Cardiac muscle cell (in vitro differentiated cells and primary cell): ENCODE measurements at regions not wholly inside any gene's neighbourhood (a gene's known extent, or its start where the extent isn't known, plus 50 kb on each side); places are given as distances from the start of the nearest gene placed in this dataset.

ENCODE experiments used
- DNase-seq, 2 donors: peaks; one replicate each; pipeline versions ENCODE4 v3.0.0 to v3.0.0-alpha.2; 2010 to 2017; ENCODE audit warnings: low read depth in 1 of 2, low spot score in 1 of 2
- H3K27ac ChIP-seq: fragments of 200-600 bp; sonication (generic); 2 replicates; pipeline ENCODE4 v1.5.1; 2016
- H3K27me3 ChIP-seq: fragments of 200-600 bp; sonication (generic); 2 replicates; pipeline ENCODE4 v1.6.0; 2016; ENCODE audit warnings: control low read depth
- H3K36me3 ChIP-seq: fragments of 200-600 bp; sonication (generic); 2 replicates; pipeline ENCODE4 v1.5.1; 2016; ENCODE audit warnings: control low read depth
- H3K4me1 ChIP-seq: fragments of 200-600 bp; sonication (generic); 2 replicates; pipeline ENCODE4 v1.8.1; 2017; ENCODE audit warnings: low read depth, mild to moderate bottlenecking, mixed run types
- H3K4me3 ChIP-seq: fragments of 200-600 bp; sonication (generic); 2 replicates; pipeline ENCODE4 v1.5.1; 2016; ENCODE audit warnings: mild to moderate bottlenecking
- H3K9me3 ChIP-seq: fragments of 200-600 bp; sonication (generic); 2 replicates; pipeline ENCODE4 v1.5.1; 2017; ENCODE audit warnings: low read depth, mild to moderate bottlenecking, control low read depth
- CTCF ChIP-seq: IDR thresholded peaks from 2 replicates; pipeline ENCODE4 v1.5.1; 2012; ENCODE audit warnings: low read depth, mild to moderate bottlenecking, low read length

- H3K36me3 ChIP-seq: no peaks in the 10 kb centered on the region
- H3K4me3 ChIP-seq: no peak overlapping the region
- H3K27me3 ChIP-seq: no peaks in the 10 kb centered on the region
- DNase-seq: no peak
- H3K4me1 ChIP-seq: peaks cover 13% of the 10 kb centered on the region
- TF ChIP-seq CTCF: no peak
- H3K27ac ChIP-seq: no peak overlapping the region
- no peaks in the 10 kb centered on the region for H3K9me3 ChIP-seq
Observed at GRCh38 chr5:38638656-38639055, 82.2 kb upstream of the LIFR start.

- peaks cover 13% of the 10 kb centered on the region for H3K4me1 ChIP-seq
- peak in 1 of 2 donors; percentile 55 for DNase-seq
- H3K4me3 ChIP-seq: no peak overlapping the region
- H3K27ac ChIP-seq: no peak overlapping the region
- TF ChIP-seq CTCF: no peak
- H3K27me3 ChIP-seq: no peaks in the 10 kb centered on the region
- no peaks in the 10 kb centered on the region for H3K36me3 ChIP-seq
- no peaks in the 10 kb centered on the region for H3K9me3 ChIP-seq
Observed at GRCh38 chr5:38639377-38640358, 83.2 kb upstream of the LIFR start.

GRCh38 chr5:38641003-38641402 lies 84.6 kb upstream of the LIFR start:
- TF ChIP-seq CTCF: no peak
- H3K9me3 ChIP-seq: no peaks in the 10 kb centered on the region
- peak in 1 of 2 donors; percentile 33 for DNase-seq
- no peaks in the 10 kb centered on the region for H3K27me3 ChIP-seq
- H3K4me3 ChIP-seq: no peak overlapping the region
- H3K27ac ChIP-seq: no peak overlapping the region
- H3K36me3 ChIP-seq: no peaks in the 10 kb centered on the region
- H3K4me1 ChIP-seq: peaks cover 13% of the 10 kb centered on the region

- DNase-seq: peak in 1 of 2 donors; percentile 17
- H3K36me3 ChIP-seq: no peaks in the 10 kb centered on the region
- TF ChIP-seq CTCF: no peak
- H3K4me3 ChIP-seq: no peak overlapping the region
- peak overlapping the region; percentile 77 for H3K27ac ChIP-seq
- H3K27me3 ChIP-seq: no peaks in the 10 kb centered on the region
- H3K9me3 ChIP-seq: no peaks in the 10 kb centered on the region
- H3K4me1 ChIP-seq: peaks cover 13% of the 10 kb centered on the region
Observed at GRCh38 chr5:38642189-38642911, 85.9 kb upstream of the LIFR start.

GRCh38 chr5:38643616-38644015 lies 87.2 kb upstream of the LIFR start:
- no peak for DNase-seq
- Histone ChIP-seq H3K9me3 (no peaks in the 10 kb centered on the region), H3K27me3 (no peaks in the 10 kb centered on the region), H3K4me3 (no peak overlapping the region), H3K4me1 (peaks cover 15% of the 10 kb centered on the region), H3K27ac (no peak overlapping the region), H3K36me3 (no peaks in the 10 kb centered on the region)
- TF ChIP-seq CTCF: no peak
